ENCODE measurements at regions not wholly inside any gene's neighbourhood (a gene's known extent, or its start where the extent isn't known, plus 50 kb on each side); places are given as distances from the start of the nearest gene placed in this dataset.
"Not testable (repeated sequence)": the region's sequence is repeated elsewhere in the genome, so short reads cannot be mapped to it uniquely, and the experiment has no call there.

- not testable (repeated sequence) for H3K4me1 ChIP-seq (ENCODE audit: control insufficient read depth, low read length); H3K36me3 ChIP-seq (ENCODE audit: control insufficient read depth, low read length); H3K4me3 ChIP-seq (ENCODE audit: low read length); H4K20me1 ChIP-seq (ENCODE audit: control insufficient read depth, insufficient read depth, low read depth, low read length); H3K27me3 ChIP-seq (ENCODE audit: control insufficient read depth, low read length); H3K79me2 ChIP-seq (ENCODE audit: control insufficient read depth, low read length); H3K4me2 ChIP-seq (ENCODE audit: low read length); H3K9me3 ChIP-seq (ENCODE audit: control insufficient read depth, insufficient read depth, low read length); H3K27ac ChIP-seq (ENCODE audit: low read depth, low read length); H3F3A ChIP-seq (ENCODE audit: control insufficient read depth, insufficient read depth); H3K9me2 ChIP-seq (replicated peaks; ENCODE audit: control insufficient read depth, low read length)
Measured at GRCh38 chr7:76117306-76117991, 69.5 kb downstream of the MDH2 start.

DNA sequence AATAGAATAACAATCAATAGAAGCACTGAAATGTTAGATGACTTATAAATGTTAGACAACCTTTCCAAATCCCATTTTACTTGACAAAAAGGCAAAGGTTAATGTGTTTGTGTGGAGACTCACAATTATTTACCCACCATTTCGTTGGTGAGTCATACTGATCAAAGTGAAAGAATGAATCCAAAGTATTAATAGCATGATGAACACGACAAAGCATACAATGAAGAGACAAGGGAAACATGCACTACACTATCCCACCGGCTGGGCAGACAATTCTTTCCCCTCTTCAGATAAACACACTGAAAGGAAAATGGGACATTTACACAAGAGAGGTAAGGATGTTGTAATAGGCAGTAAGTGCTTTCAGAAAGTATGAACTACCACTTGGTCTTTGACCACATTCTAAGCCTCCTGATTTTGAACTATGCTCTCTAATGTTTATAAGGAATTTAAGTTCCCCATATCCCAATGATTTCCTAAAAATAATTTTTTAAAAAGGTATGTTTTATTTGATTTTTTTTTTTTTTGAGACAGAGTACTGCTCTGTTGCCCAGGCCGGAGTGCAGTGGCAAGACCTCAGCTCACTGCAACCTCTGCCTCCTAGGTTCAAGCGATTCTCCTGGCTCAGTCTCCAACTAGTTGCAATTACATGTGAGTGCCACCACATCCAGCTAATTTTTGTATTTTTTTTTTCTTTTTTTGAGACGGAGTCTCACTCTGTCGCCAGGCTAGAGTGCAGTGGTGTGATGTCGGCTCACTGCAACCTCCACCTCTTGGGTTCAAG is 70.5 kb downstream of the MDH2 start:
- not testable (repeated sequence) for H3K4me3 ChIP-seq (ENCODE audit: low read length); H3K79me2 ChIP-seq (ENCODE audit: control insufficient read depth, low read length); H3K27me3 ChIP-seq (ENCODE audit: control insufficient read depth, low read length); H3K4me1 ChIP-seq (ENCODE audit: control insufficient read depth, low read length); H3F3A ChIP-seq (ENCODE audit: control insufficient read depth, insufficient read depth); H3K36me3 ChIP-seq (ENCODE audit: control insufficient read depth, low read length); H4K20me1 ChIP-seq (ENCODE audit: control insufficient read depth, insufficient read depth, low read depth, low read length); H3K27ac ChIP-seq (ENCODE audit: low read depth, low read length); H3K9me3 ChIP-seq (ENCODE audit: control insufficient read depth, insufficient read depth, low read length); H3K4me2 ChIP-seq (ENCODE audit: low read length); H3K9me2 ChIP-seq (replicated peaks; ENCODE audit: control insufficient read depth, low read length)

DNA sequence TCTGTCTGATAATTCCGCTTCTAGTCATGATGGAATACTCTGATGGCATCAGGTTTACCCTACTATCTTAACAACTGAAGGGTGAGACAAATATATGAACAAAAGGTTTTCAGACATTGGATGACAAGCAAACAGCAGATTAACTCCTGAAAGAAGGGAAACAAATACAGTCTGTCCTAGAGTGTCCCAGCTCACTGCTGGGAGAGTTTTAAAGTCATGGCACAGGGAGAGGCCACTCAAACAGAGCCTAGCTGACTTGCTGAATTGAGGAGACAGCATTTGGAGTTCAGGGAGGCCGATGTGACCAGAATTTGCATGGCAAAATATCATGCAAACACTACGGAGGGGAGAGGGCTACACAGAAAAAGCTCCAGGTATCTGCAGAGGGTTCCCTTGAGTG is 73.1 kb downstream of the MDH2 start:
- no peaks in the 10 kb centered on the region for H3K79me2 ChIP-seq (ENCODE audit: control insufficient read depth, low read length)
- H3K9me3 ChIP-seq (ENCODE audit: control insufficient read depth, insufficient read depth, low read length) = no peaks in the 10 kb centered on the region
- H3K4me2 ChIP-seq (ENCODE audit: low read length) = no peak overlapping the region
- 0 out of 2 replicates have a peak, but pooled peaks cover 3% of the 10 kb centered on the region for H3K4me1 ChIP-seq (ENCODE audit: control insufficient read depth, low read length)
- H3K36me3 ChIP-seq (ENCODE audit: control insufficient read depth, low read length) = no peaks in the 10 kb centered on the region
- H3K27ac ChIP-seq (ENCODE audit: low read depth, low read length) = no peak overlapping the region
- peaks cover 6% of the 10 kb centered on the region; the same call in 1 of the 2 replicates for H3K27me3 ChIP-seq (ENCODE audit: control insufficient read depth, low read length)
- no peaks in the 10 kb centered on the region for H4K20me1 ChIP-seq (ENCODE audit: control insufficient read depth, insufficient read depth, low read depth, low read length)
- no peak for TF ChIP-seq CTCF (IDR thresholded peaks at IDR 0.05; ENCODE audit: low read depth, low read length, poor library complexity, severe bottlenecking)
- no peak for TF ChIP-seq EZH2phosphoT487 (IDR thresholded peaks at IDR 0.05; ENCODE audit: borderline replicate concordance, low read length)
- H3K4me3 ChIP-seq (ENCODE audit: low read length) = no peak overlapping the region
- H3F3A ChIP-seq (ENCODE audit: control insufficient read depth, insufficient read depth) = no peaks in the 10 kb centered on the region
- no peaks in the 10 kb centered on the region for H3K9me2 ChIP-seq (replicated peaks; ENCODE audit: control insufficient read depth, low read length)

DNA sequence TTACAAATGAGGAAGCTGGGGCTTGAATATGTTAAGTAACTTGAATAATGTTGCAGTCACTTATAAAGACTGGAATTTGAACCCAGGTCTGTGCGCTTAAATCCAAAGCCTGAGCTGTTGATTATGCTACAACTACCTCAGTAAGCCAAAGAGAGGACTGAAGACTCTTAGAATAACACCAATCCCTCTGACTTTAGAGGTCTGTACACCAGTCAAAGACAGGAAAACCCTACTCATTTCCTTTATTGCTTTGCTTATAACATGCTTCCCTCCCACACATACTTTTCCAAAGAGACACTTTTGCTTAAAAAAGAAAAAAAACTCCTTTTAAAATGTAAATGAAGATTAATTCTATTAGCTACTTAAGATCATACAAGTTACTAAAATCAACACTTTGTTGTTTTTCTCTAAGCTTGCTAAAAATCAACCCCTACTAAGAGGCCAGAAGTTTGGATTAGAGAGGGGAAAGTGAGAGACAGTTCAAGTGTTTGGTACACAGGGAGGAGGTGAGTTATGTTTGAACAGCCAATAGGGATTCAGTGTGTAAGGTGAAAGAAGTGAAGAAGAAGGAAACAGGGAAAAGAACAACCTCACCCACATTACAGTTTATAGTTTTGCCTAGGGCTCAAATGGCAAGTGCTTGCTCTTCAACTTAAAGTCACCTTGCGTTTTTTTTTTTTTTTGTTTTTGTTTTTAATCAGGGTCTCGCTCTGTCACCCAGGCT is 74.8 kb downstream of the MDH2 start:
- H4K20me1 ChIP-seq (ENCODE audit: control insufficient read depth, insufficient read depth, low read depth, low read length) = no peaks in the 10 kb centered on the region
- H3K36me3 ChIP-seq (ENCODE audit: control insufficient read depth, low read length) = no peaks in the 10 kb centered on the region
- peaks cover 6% of the 10 kb centered on the region; the same call in 1 of the 2 replicates for H3K27me3 ChIP-seq (ENCODE audit: control insufficient read depth, low read length)
- H3K4me2 ChIP-seq (ENCODE audit: low read length) = no peak overlapping the region
- H3F3A ChIP-seq (ENCODE audit: control insufficient read depth, insufficient read depth) = no peaks in the 10 kb centered on the region
- H3K9me2 ChIP-seq (replicated peaks; ENCODE audit: control insufficient read depth, low read length) = no peaks in the 10 kb centered on the region
- H3K9me3 ChIP-seq (ENCODE audit: control insufficient read depth, insufficient read depth, low read length) = no peaks in the 10 kb centered on the region
- H3K4me3 ChIP-seq (ENCODE audit: low read length) = no peak overlapping the region
- no peak for TF ChIP-seq EZH2phosphoT487 (IDR thresholded peaks at IDR 0.05; ENCODE audit: borderline replicate concordance, low read length)
- TF ChIP-seq CTCF (IDR thresholded peaks at IDR 0.05; ENCODE audit: low read depth, low read length, poor library complexity, severe bottlenecking) = no peak
- 0 out of 2 replicates have a peak, but pooled peaks cover 3% of the 10 kb centered on the region for H3K4me1 ChIP-seq (ENCODE audit: control insufficient read depth, low read length)
- no peak overlapping the region for H3K27ac ChIP-seq (ENCODE audit: low read depth, low read length)
- H3K79me2 ChIP-seq (ENCODE audit: control insufficient read depth, low read length) = no peaks in the 10 kb centered on the region

All from DOHH2 (cell line).